Naive B cell (primary cell): ENCODE measurements at regions not wholly inside any gene's neighbourhood (a gene's known extent, or its start where the extent isn't known, plus 50 kb on each side); places are given as distances from the start of the nearest gene placed in this dataset.
"Not testable (repeated sequence)": the region's sequence is repeated elsewhere in the genome, so short reads cannot be mapped to it uniquely, and the experiment has no call there.

ENCODE experiments used
- ATAC-seq, 2 donors: fragments of 150-1000 bp; cut with Tn5 transposase; 2 replicates each; pipeline ENCODE4 v1.10.0; 2021; ENCODE audit warnings: low read depth in 2 of 2, mild to moderate bottlenecking in 2 of 2, moderate library complexity in 2 of 2
- DNase-seq: peaks from one replicate; pipeline ENCODE4 v3.0.0; 2022
- H3K27ac Mint-ChIP-seq, 6 donors: one replicate each; pipeline ENCODE4 v1.8.0; 2020 to 2022; ENCODE audit warnings: mild to moderate bottlenecking in 6 of 6, mixed read lengths in 6 of 6, moderate library complexity in 5 of 6, inconsistent platforms in 2 of 6
- H3K27me3 Mint-ChIP-seq, 3 donors: one replicate each; pipeline ENCODE4 v1.8.0; 2021 to 2022; ENCODE audit warnings: mixed read lengths in 3 of 3, mild to moderate bottlenecking in 1 of 3
- H3K36me3 Mint-ChIP-seq, 2 donors: one replicate each; pipeline ENCODE4 v1.8.0; 2020 to 2022; ENCODE audit warnings: mixed read lengths in 2 of 2, inconsistent platforms in 1 of 2, mild to moderate bottlenecking in 1 of 2
- H3K4me1 Mint-ChIP-seq, 3 donors: one replicate each; pipeline ENCODE4 v1.8.0; 2020 to 2022; ENCODE audit warnings: mixed read lengths in 3 of 3, inconsistent platforms in 1 of 3, mild to moderate bottlenecking in 1 of 3, moderate library complexity in 1 of 3
- H3K4me3 Mint-ChIP-seq, 8 donors: one replicate each; pipeline ENCODE4 v1.8.0; 2020 to 2022; ENCODE audit warnings: mild to moderate bottlenecking in 8 of 8, mixed read lengths in 8 of 8, moderate library complexity in 8 of 8, inconsistent platforms in 2 of 8
- H3K9me3 Mint-ChIP-seq, 7 donors: one replicate each; pipeline ENCODE4 v1.8.0; 2020 to 2022; ENCODE audit warnings: mixed read lengths in 7 of 7, mild to moderate bottlenecking in 5 of 7, inconsistent platforms in 2 of 7, moderate library complexity in 1 of 7

GRCh38 chr6:139710556-139710955 lies 336.1 kb upstream of the CITED2 start:
- Mint-ChIP-seq H3K9me3 (peaks cover 0 to 1% (median 0%) of the 10 kb centered on the region in 7 donors), H3K4me1 (no peaks in the 10 kb centered on the region), H3K4me3 (no peak overlapping the region), H3K27ac (no peak overlapping the region), H3K36me3 (no peaks in the 10 kb centered on the region), H3K27me3 (no peaks in the 10 kb centered on the region)
- ATAC-seq (no peak), DNase-seq (no peak)

- H3K27me3 Mint-ChIP-seq: no peaks in the 10 kb centered on the region
- H3K4me3 Mint-ChIP-seq: no peak overlapping the region
- ATAC-seq (no peak), DNase-seq (no peak)
- no peaks in the 10 kb centered on the region for H3K36me3 Mint-ChIP-seq
- H3K9me3 Mint-ChIP-seq: peaks cover 0 to 1% (median 0%) of the 10 kb centered on the region in 7 donors
- H3K27ac Mint-ChIP-seq: no peak overlapping the region
- no peaks in the 10 kb centered on the region for H3K4me1 Mint-ChIP-seq
These were observed 334.1 kb upstream of the CITED2 start for GRCh38 chr6:139708337-139709199.

GRCh38 chr6:139706912-139707311 lies 332.5 kb upstream of the CITED2 start:
- DNase-seq (no peak), ATAC-seq (no peak)
- H3K9me3 Mint-ChIP-seq: peaks cover 0 to 1% (median 0%) of the 10 kb centered on the region in 7 donors
- no peak overlapping the region for H3K4me3 Mint-ChIP-seq
- H3K4me1 Mint-ChIP-seq: no peaks in the 10 kb centered on the region
- H3K36me3 Mint-ChIP-seq: no peaks in the 10 kb centered on the region
- H3K27ac Mint-ChIP-seq: no peak overlapping the region
- H3K27me3 Mint-ChIP-seq: no peaks in the 10 kb centered on the region

- no peak for ATAC-seq
- Mint-ChIP-seq H3K36me3 (no peaks in the 10 kb centered on the region), H3K4me1 (no peaks in the 10 kb centered on the region), H3K9me3 (peaks cover 0 to 4% (median 0%) of the 10 kb centered on the region in 7 donors), H3K4me3 (no peak overlapping the region), H3K27me3 (no peaks in the 10 kb centered on the region), H3K27ac (no peak overlapping the region)
- no peak for DNase-seq
These were observed 330.8 kb upstream of the CITED2 start for GRCh38 chr6:139705284-139705683.

- ATAC-seq (no peak), DNase-seq (no peak)
- peaks cover 0 to 4% (median 0%) of the 10 kb centered on the region in 7 donors for H3K9me3 Mint-ChIP-seq
- no peaks in the 10 kb centered on the region for H3K4me1 Mint-ChIP-seq
- H3K36me3 Mint-ChIP-seq: peaks cover 0 to 5% of the 10 kb centered on the region in 2 donors
- H3K4me3 Mint-ChIP-seq: no peak overlapping the region
- H3K27me3 Mint-ChIP-seq: no peaks in the 10 kb centered on the region
- H3K27ac Mint-ChIP-seq: no peak overlapping the region
These were observed 329.3 kb upstream of the CITED2 start for GRCh38 chr6:139703780-139704179.

GRCh38 chr6:139702706-139703105 lies 328.3 kb upstream of the CITED2 start:
- Mint-ChIP-seq H3K4me3 (no peak overlapping the region), H3K27me3 (no peaks in the 10 kb centered on the region), H3K36me3 (peaks cover 0 to 5% of the 10 kb centered on the region in 2 donors), H3K9me3 (peaks cover 0 to 4% (median 0%) of the 10 kb centered on the region in 7 donors), H3K27ac (no peak overlapping the region), H3K4me1 (no peaks in the 10 kb centered on the region)
- DNase-seq (no peak), ATAC-seq (no peak)

- H3K36me3 Mint-ChIP-seq: peaks cover 0 to 5% of the 10 kb centered on the region in 2 donors
- H3K27ac Mint-ChIP-seq: no peak overlapping the region
- no peak overlapping the region for H3K4me3 Mint-ChIP-seq
- no peaks in the 10 kb centered on the region for H3K4me1 Mint-ChIP-seq
- H3K27me3 Mint-ChIP-seq: no peaks in the 10 kb centered on the region
- DNase-seq (no peak), ATAC-seq (no peak)
- H3K9me3 Mint-ChIP-seq: peaks cover 0 to 4% (median 0%) of the 10 kb centered on the region in 7 donors
These were observed 327.2 kb upstream of the CITED2 start for GRCh38 chr6:139701695-139702094.

- no peaks in the 10 kb centered on the region for H3K4me1 Mint-ChIP-seq
- no peak for DNase-seq
- H3K27me3 Mint-ChIP-seq: no peaks in the 10 kb centered on the region
- H3K9me3 Mint-ChIP-seq: peaks cover 0 to 4% (median 0%) of the 10 kb centered on the region in 7 donors
- peaks cover 0 to 5% of the 10 kb centered on the region in 2 donors for H3K36me3 Mint-ChIP-seq
- H3K27ac Mint-ChIP-seq: no peak overlapping the region
- no peak for ATAC-seq
- H3K4me3 Mint-ChIP-seq: no peak overlapping the region
These were observed 326.6 kb upstream of the CITED2 start for GRCh38 chr6:139701003-139701402.

GRCh38 chr6:139699911-139700310 lies 325.5 kb upstream of the CITED2 start:
- DNase-seq (no peak), ATAC-seq (no peak)
- H3K4me1 Mint-ChIP-seq: no peaks in the 10 kb centered on the region
- peaks cover 0 to 2% (median 0%) of the 10 kb centered on the region in 7 donors for H3K9me3 Mint-ChIP-seq
- peak overlapping the region in 1 of 6 donors; percentile 40 for H3K27ac Mint-ChIP-seq
- H3K4me3 Mint-ChIP-seq: no peak overlapping the region
- no peaks in the 10 kb centered on the region for H3K27me3 Mint-ChIP-seq
- peaks cover 0 to 5% of the 10 kb centered on the region in 2 donors for H3K36me3 Mint-ChIP-seq

- Mint-ChIP-seq H3K4me1 (no peaks in the 10 kb centered on the region), H3K4me3 (no peak overlapping the region), H3K27ac (no peak overlapping the region), H3K36me3 (peaks cover 0 to 5% of the 10 kb centered on the region in 2 donors), H3K9me3 (peaks cover 0 to 2% (median 0%) of the 10 kb centered on the region in 7 donors), H3K27me3 (no peaks in the 10 kb centered on the region)
- DNase-seq (no peak), ATAC-seq (no peak)
These were observed 324.9 kb upstream of the CITED2 start for GRCh38 chr6:139699335-139699734.

GRCh38 chr6:139698526-139699176 lies 324.2 kb upstream of the CITED2 start:
- Mint-ChIP-seq H3K27ac (no peak overlapping the region), H3K9me3 (peaks cover 0 to 2% (median 0%) of the 10 kb centered on the region in 7 donors), H3K4me3 (no peak overlapping the region), H3K4me1 (no peaks in the 10 kb centered on the region), H3K27me3 (no peaks in the 10 kb centered on the region), H3K36me3 (peaks cover 0 to 5% of the 10 kb centered on the region in 2 donors)
- DNase-seq (no peak), ATAC-seq (no peak)

GRCh38 chr6:139697856-139698255 lies 323.4 kb upstream of the CITED2 start:
- H3K9me3 Mint-ChIP-seq, H3K4me1 Mint-ChIP-seq, H3K36me3 Mint-ChIP-seq, H3K27ac Mint-ChIP-seq, H3K27me3 Mint-ChIP-seq, ATAC-seq, DNase-seq, H3K4me3 Mint-ChIP-seq: not testable (repeated sequence)

GRCh38 chr6:139696991-139697390 lies 322.5 kb upstream of the CITED2 start:
- Mint-ChIP-seq H3K4me3 (peak overlapping the region in 7 of 8 donors; percentile 11 to 88 (median 30)), H3K27me3 (peaks cover 0 to 15% (median 0%) of the 10 kb centered on the region in 3 donors), H3K27ac (peak overlapping the region in 1 of 6 donors; percentile 14)
- not testable (repeated sequence) for H3K36me3 Mint-ChIP-seq, DNase-seq, ATAC-seq, H3K4me1 Mint-ChIP-seq, H3K9me3 Mint-ChIP-seq

GRCh38 chr6:139695361-139695760 lies 320.9 kb upstream of the CITED2 start:
- no peak for ATAC-seq
- no peaks in the 10 kb centered on the region for H3K9me3 Mint-ChIP-seq

More at GRCh38 chr6:139695361-139695760, 320.9 kb upstream of the CITED2 start:
- no peak overlapping the region for H3K27ac Mint-ChIP-seq
- H3K36me3 Mint-ChIP-seq: peaks cover 0 to 5% of the 10 kb centered on the region in 2 donors
- H3K4me3 Mint-ChIP-seq: no peak overlapping the region
- H3K27me3 Mint-ChIP-seq: peaks cover 0 to 15% (median 0%) of the 10 kb centered on the region in 3 donors
- DNase-seq: no peak
- no peaks in the 10 kb centered on the region for H3K4me1 Mint-ChIP-seq
